HG02798 (cell line): ENCODE measurements at regions not wholly inside any gene's neighbourhood (a gene's known extent, or its start where the extent isn't known, plus 50 kb on each side); places are given as distances from the start of the nearest gene placed in this dataset.

Experiments used
- ATAC-seq: cut with Tn5 transposase; IDR thresholded peaks from one replicate; pipeline ENCODE4 v1.9.1; 2021; ENCODE audit warnings: mild to moderate bottlenecking; ENCODE audit not compliant: unreplicated experiment, poor library complexity

DNA sequence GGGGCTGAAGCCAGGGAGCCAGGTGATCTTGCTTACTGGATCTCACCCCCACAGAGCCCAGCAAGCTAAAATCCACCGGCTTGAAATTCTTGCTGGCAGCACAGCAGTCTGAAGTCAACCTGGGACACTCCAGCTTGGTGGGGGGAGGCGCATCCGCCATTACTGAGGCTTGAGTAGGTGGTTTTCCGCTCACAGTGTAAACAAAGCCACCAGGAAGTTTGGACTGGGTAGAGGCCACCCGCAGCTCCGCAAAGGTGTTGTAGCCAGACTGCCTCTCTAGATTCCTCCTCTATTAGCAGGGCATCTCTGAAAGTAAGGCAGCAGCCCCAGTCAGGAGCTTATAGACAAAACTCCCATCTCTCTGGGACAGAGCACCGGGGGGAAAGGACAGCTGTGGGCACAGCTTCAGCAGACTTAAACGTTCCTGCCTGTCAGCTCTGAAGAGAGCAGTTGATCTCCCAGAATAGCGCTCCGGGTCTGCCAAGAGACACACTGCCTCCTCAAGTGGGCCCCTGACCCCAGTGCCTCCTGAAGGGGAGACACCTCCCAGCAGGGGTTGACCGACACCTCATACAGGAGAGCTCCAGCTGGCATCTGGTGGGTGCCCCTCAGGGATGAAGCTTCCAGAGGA is 206.3 kb upstream of the KHDRBS2 start:
- no peak for ATAC-seq

DNA sequence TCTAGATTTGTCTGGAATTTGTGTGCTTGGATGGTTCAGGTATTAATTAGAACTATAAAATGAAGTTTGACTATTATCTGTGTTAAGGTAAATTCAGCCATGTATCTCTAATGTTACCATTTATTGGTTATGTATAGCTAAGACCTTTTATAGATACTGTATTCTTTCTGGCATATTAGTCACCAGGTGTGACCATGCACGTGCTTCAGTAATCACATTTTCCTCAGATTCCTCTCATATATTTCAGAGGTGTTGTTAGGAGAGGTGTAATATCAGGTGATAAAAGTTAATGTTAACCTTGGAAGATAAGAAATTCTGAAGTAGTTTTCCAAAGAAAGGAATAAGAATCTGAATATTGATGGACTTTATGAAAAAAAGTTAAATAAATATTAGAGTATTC is 194.5 kb upstream of the KHDRBS2 start:
- ATAC-seq, result no peak

DNA sequence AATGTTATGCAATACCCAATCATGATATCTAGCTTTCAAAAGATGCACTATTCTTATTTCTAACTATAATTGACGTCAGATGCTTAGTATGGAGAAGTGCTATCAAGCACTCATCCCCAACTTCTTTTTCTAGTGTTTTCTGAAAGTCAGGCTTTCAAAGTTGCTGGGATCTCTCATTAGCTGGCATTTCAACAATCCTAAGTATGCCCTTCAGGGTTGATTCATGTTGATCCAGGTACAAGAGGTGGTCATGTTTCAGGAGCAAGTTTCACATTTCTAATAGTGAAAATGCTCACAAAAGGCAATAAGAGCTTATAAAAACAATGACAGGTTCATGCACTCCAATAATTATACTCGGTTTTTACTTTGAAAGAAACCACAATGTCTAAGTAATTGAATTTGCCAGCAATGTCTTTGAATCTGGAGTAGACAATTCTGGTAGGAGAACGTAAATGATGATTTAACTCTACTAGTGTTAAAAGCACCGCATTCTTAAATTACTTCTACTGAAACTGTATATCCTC is 193.7 kb upstream of the KHDRBS2 start:
- ATAC-seq, result no peak

DNA sequence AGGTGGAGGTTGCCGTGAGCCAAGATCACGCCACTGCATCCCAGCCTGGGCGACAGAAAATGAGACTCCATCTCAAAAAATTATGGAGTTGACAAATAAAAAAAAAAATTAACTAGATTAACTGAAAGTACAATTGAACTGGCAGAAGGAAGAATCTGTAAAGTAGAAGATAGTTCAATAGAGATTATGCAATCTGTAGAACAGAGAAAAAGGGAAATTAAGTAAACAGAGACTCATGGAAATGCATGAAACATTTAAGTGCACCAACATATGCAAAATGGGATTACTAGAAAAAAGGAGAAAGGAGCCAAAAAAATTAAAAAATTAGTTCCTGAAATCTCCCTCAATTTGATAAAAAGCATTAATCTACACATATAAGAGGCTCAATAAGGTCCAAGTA is 188.8 kb upstream of the KHDRBS2 start:
- no peak for ATAC-seq

DNA sequence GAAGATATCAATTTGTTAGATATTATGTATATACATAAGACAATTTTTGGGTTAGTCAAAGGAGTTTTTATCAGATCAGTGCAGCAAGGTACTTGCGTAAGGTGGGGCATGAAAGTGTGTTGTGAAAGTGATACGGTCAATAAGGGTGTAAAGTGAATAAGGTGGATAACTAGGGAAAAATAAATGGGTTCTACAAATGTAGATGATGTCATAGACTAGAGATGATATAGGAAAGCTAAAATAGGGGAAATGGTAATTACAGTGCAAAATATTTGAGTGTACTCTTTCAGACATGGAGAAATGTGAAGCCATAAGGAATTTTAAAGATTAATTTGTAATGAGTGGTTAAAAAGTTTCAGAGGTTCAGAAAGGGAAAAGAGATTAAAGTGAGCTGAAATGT is 180.6 kb upstream of the KHDRBS2 start:
- no peak for ATAC-seq

DNA sequence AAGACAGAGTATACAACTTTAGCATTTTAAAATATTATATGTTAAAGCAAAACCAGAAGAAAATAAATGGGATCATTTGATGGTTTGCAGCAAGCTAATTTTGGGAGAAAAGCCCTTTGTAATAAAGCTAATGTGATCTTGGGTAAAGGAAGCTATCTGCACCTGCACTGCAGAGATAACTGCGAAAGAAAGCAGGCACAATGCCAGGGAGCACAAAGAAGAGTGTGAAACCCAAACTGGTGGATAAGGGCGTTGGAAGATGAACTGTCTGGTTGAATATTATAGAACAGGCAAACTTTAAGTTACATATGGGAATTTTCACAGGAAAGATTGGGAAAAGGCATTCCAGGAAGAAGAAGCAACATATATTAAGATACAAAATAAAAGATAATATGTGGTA is 179.2 kb upstream of the KHDRBS2 start:
- ATAC-seq, result no peak

DNA sequence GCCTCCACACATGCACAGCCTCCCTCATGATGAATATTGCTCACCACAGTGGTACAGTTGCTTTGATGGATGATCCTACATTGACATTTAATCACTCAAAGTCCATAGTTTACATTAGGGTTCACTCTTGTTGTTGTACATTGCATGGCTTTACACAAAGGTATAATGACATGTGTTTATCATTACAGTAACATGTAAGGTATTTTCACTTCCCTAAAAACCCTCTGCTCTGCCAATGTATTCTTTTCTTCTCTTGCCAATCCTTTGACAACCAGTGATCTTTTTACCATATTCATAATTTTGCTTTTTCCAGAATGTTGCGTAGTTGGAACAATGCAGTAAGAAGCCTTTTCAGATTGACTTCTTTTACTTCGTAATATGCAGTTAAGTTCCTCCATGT is 166.6 kb upstream of the KHDRBS2 start:
- no peak for ATAC-seq

DNA sequence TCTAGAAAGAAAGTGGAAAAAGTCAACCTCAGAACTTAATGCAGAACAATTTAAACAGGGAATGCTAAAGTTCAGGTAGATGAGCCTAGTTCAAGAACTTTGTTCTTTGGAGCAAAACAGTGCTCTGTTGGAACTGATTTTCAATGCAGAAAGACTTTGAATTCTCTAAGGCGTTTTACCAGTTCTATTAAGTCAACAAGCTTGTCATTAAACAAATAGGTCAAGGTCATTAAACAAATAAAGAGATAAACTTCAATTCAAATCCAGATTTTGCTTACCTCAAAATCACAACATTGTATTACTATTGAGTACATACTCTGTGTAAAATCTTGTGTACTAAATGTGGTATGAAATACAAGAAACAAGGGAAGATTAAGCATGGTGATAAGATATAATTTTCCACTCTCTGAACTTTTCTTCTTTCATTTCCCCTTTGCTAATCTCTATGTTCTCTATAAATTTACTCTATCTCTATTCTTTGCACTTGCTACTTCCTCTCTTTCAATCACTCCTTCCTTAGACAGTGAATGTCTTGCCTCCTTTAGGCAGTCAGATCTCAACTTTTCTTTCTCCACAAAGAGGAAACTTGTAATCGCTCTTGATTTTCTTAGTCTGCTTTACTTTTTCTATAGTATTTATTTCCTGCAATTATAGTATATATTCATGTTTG is 160.8 kb upstream of the KHDRBS2 start:
- ATAC-seq, result no peak

DNA sequence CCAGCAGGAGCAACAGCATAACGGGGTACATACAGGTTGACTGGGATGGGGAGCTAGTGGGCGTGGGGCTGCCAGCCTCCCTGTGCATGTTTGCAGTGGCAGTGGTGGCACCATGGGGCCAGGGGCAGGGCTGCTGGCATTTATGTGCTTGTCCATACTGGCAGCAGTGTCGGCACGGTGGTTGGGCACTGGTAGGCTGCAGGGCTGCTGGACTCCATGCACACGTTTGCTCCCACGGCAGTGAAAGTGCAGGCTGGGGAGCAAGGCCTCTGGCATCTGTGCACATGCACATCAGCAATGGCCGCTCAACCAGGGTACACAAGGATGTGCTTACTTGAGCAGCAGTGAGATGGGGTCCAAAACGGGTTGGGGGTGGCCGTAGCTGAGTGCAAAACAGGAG is 159.5 kb upstream of the KHDRBS2 start:
- ATAC-seq, result no peak

DNA sequence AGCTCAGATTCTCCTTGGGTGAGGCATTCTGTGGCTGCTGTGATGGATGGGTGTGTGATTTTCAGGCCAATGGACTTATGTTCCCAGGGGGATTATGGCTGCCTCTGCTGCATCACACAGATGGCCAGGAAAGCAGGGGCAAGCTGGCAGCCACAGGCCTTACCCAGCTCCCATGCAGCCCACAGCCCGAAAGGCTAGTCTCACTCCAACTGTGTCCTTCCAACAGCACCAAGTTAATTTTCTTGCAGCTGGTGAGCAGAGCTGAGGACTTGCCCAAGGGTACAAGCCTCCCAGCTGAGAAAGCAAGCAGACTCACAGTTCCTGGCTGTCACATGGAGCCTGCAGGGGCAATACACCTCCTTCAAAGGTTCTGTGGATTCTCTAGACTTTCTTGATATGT is 155.2 kb upstream of the KHDRBS2 start:
- no peak for ATAC-seq

DNA sequence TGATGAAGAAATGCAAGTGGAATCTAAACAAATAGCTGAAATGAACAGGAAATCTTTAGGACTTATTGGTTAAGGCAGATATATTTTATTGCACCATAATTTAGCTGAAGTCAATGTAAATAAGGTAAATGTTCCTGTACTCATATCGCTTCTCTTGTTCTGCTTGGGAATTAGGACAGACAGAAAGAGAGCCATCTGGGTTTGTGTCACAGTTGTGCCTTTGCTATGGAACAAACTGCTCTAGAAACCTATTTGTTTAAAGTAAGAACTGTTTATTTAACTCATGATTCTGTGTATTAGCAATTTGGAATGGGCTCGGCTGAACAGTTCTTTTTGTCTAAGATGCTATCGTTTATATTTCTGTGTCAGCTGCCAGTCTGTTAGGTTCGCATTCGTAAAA is 143.8 kb upstream of the KHDRBS2 start:
- no peak for ATAC-seq

DNA sequence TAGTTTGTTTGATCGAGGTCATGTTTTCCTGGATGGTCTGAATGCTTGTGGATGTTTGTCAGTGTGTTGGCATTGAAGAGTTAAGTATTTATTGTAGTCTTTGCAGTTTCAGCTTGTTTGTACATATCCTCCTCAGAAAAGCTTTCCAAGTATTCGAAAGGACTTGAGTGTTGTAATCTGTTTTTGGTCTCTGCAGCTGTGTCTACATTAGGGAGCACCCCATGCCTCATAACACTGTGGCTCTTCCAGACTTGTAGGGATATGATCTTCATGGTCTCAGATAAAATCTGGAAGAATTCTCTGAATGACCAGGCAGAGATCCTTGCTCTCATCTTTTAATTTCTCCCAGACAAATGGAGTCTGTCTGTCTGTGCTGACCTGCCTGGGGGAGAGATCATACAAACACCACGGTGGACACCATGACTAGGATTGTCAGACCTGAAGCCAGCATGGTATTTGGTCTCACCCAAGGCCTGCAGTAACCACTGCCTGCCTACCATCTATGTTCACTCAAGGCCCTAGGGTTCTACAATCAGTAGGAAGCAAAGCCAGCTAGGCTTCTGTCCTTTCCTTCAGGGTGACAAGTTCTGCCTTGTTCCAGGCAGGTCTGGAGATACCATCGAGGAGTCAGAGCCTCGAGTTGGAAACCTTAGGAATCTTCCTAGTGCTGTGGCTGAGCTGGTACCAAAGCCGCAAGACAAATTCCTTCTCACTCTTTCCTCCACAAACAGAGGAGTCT is 114.7 kb upstream of the KHDRBS2 start:
- ATAC-seq, result no peak

DNA sequence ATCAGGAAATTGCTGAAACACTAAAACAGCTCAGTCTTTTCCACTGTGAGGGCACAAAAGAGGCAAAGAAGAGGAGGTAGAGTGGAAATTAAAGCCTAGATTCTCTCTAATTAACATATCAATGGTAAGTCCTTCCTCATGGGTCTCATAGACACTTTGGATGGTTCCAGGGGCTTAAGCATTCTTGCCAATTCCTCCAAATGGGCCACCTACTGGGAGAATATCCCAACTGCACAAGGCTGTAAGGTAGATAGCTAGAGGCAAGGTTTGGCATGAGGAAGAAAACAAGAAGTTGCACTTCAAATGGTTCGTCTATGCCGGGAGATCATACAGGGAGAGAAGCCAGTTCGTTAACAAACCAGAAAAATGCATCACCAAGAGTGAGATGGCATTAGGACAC is 107.6 kb upstream of the KHDRBS2 start:
- ATAC-seq, result no peak

DNA sequence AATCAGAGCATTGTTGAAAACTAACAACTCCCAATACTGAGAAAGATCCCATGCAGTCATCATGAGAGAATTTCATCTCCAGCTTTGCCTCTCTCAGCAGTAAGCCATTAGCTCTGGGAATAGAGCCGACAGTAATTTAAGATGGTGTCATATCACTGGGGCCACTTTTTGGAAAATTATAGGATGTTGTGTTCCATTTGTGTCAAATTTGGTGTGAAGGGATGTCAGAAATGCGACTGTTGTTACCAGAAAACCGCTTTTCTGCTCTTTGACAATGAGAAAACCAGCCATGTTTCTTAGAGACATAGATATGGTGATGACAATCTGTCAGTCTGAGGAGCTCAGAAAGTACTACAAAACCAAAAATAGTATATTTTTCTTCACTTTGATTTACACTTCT is 106.3 kb upstream of the KHDRBS2 start:
- ATAC-seq, result no peak

DNA sequence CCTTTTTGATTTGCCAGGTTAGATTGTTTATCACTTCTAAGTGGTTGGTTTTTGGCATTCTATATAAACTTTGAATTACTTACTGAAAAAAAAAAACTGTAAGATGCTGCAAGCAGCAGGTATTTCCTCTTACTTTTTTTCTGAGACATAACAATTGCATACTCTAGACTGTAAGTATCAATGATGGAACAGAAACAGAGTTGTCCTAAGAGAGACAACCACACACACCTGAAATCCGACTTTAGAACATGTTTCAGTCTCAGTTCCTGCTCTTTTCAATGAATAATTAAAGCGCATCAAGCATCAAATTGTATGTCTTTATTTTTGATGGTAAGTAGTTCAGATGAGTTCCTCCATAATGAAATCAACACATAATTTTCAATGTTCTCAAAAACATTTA is 105.3 kb upstream of the KHDRBS2 start:
- no peak for ATAC-seq

DNA sequence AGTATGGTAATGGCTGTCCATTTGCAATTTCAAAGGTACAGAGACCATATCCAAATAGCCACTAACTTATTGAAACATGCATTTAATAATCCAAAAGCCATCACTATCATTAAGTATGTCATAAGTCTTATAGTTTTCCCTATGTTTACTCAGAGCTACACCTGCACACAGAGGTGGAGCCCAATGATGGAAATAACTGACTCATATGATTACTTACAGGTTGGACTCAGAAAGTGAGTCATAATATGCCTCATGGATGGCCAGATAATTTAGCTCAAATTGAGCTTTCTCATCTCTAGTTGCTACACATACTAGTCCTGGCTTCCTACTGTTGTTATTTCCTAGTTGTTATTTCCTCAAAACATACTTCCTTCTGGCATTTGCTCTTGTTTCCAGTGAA is 104.4 kb upstream of the KHDRBS2 start:
- no peak for ATAC-seq

DNA sequence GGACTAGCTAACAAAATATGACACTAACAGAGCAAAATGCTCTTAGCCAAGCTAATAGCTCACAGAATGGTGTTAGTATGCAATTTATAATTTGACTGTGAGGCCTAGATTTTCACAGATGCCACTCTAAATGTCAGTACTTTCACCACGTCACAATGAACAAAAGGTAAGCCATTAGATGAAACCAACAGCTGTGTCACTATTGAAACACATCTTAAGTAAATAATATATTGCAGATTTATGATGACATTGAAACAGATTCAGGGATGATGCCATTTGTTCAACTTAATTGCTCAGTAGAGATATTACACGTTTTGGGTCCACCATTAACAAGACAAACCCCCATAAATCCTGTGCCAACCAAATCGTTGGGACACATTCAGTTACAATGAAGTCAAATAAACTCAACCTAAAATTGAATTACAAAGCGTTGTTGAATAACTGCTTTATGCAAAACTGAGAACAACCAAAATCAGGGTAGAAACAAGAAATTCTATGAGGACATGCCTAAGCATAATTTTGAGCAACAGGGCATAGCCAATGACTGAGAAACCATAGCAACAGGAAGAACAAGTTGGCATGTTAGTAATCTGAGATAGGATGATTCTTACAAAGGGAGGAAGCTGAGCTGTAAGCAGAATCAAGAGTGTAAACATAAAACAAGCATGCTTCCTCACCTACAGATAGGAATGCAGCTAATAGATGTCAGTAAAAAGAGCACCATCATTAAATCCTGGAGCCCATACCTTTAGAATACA is 85.6 kb upstream of the KHDRBS2 start:
- ATAC-seq, result no peak

DNA sequence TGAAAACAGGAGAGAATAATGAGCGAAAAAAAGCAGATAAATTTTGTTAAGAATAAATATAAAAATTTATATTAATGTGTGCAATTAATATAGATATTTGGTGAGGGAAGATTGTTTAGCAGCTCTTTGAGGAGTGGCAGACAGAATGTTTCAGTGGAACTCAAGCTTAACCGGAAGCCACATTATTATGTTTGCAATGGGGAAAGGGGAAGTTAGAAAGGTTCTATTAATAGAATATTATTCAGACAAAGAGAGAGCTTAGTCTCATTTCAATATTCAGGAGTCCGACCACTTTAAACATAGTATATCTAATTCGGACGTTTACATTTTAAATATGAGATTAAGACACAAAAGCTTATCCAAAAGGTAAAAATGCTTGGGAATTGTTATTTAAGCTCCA is 81.6 kb upstream of the KHDRBS2 start:
- peak; percentile 73 for ATAC-seq

DNA sequence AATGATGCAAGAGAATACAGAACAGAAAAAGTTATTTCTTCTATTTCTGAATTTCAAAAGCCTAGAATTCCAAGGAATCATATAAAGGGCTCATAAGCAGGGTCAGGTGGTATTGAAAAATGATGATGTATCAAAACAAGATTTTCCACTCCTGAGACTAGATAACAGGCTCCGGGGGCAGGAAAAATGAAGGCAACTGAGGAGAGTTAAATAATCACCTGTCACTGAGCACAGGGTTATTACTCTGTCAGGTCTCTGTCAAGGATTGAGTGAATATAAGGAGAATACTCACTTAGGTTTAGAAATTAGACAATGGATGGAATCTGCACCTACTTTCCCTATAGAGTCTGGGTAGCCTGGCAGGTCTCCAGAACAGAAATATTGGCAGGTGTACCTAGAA is 76.1 kb upstream of the KHDRBS2 start:
- ATAC-seq, result no peak

DNA sequence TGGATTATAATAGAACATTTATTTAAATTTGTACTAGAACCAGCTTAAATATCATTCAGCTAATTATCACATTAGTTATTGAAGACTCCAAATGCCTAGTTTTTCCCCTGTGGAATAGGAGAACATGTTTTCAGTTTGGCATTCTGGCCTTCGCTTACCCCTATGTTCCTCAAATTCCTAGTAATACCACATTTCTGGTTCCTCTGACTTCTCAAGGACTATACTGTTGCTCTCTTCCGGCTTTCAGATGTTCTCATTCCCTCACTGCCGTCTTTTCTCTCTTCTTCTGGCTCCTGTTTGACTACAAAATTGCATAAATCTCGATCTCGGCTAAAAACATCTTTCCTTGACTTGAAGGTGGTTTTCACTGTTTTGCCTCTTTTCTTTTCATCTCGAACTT is 71.8 kb upstream of the KHDRBS2 start:
- ATAC-seq, result no peak

DNA sequence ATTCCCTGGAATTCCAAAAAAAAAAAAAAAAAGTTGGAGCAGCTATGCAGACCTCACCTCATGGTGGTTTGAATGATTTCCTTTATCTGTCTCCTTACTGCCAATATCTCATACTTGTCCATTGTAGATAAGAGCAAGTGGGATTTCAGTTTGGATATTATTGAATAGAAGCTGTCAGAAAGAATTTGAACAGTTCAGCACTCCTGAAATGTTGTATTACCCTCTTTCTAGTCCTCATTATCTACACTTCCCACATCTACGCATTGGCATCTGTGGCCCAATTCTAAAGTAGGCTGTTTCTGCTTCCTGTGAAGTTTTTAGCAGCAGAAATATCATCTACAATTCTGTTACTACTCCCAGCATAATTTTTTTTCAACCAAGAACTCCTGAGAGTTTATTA is 68.2 kb upstream of the KHDRBS2 start:
- ATAC-seq, result no peak
